Neuronal stem cell (in vitro differentiated cells): ENCODE measurements at regions not wholly inside any gene's neighbourhood (a gene's known extent, or its start where the extent isn't known, plus 50 kb on each side); places are given as distances from the start of the nearest gene placed in this dataset.

Experiments
- DNase-seq: peaks from one replicate; pipeline ENCODE4 v3.0.0-alpha.2; 2013; ENCODE audit warnings: low spot score
- H2AFZ ChIP-seq: one replicate; pipeline ENCODE4 v1.6.1; 2013; ENCODE audit warnings: mild to moderate bottlenecking, low read length, inconsistent platforms
- H2AK5ac ChIP-seq: 2 replicates; pipeline ENCODE4 v1.6.1; 2013; ENCODE audit warnings: low read depth, mild to moderate bottlenecking, inconsistent platforms, low read length, moderate library complexity, mixed read lengths
- H2BK120ac ChIP-seq: 2 replicates; pipeline ENCODE4 v1.6.1; 2013; ENCODE audit warnings: low read depth, mild to moderate bottlenecking, inconsistent platforms, low read length, moderate library complexity, mixed read lengths
- H2BK12ac ChIP-seq: one replicate; pipeline ENCODE4 v1.6.1; 2013; ENCODE audit warnings: low read length, inconsistent platforms
- H2BK15ac ChIP-seq: 2 replicates; pipeline ENCODE4 v1.6.1; 2013; ENCODE audit warnings: mild to moderate bottlenecking, low read length, inconsistent platforms, mixed read lengths
- H2BK5ac ChIP-seq: one replicate; pipeline ENCODE4 v1.6.1; 2013; ENCODE audit warnings: inconsistent platforms, mild to moderate bottlenecking, low read length, moderate library complexity
- H3K14ac ChIP-seq: one replicate; pipeline ENCODE4 v1.6.1; 2013; ENCODE audit warnings: low read length, inconsistent platforms
- H3K18ac ChIP-seq: 2 replicates; pipeline ENCODE4 v1.6.1; 2013; ENCODE audit warnings: low read length, inconsistent platforms
- H3K23ac ChIP-seq: 2 replicates; pipeline ENCODE4 v1.6.1; 2013; ENCODE audit warnings: low read depth, mild to moderate bottlenecking, mixed read lengths, low read length, inconsistent platforms; ENCODE audit not compliant: poor library complexity
- H3K27ac ChIP-seq: replicated peaks from 3 replicates; pipeline ENCODE4 v1.5.1; 2013; ENCODE audit warnings: low read length, inconsistent platforms
- H3K27me3 ChIP-seq, 3 experiments: 2 replicates each; pipeline ENCODE4 v1.6.1; 2013; ENCODE audit warnings: low read length in 3 of 3, mild to moderate bottlenecking in 2 of 3, inconsistent platforms in 1 of 3, low read depth in 1 of 3, mixed read lengths in 1 of 3, moderate library complexity in 1 of 3; ENCODE audit not compliant: control insufficient read depth in 3 of 3, insufficient read depth in 3 of 3
- H3K36me3 ChIP-seq, 2 donors: replicated peaks in 1 of 2; 2 replicates each; pipeline ENCODE4 v1.6.1; 2013; ENCODE audit warnings: low read length in 2 of 2; ENCODE audit not compliant: control insufficient read depth in 2 of 2, insufficient read depth in 2 of 2
- H3K4ac ChIP-seq: 2 replicates; pipeline ENCODE4 v1.6.1; 2013; ENCODE audit warnings: inconsistent platforms, mild to moderate bottlenecking, low read length, moderate library complexity
- H3K4me1 ChIP-seq, 2 donors: 1 replicate in 1 of 2; 2 replicates in 1 of 2; pipeline ENCODE4 v1.6.1; 2013; ENCODE audit warnings: low read length in 2 of 2, low read depth in 1 of 2; ENCODE audit not compliant: control insufficient read depth in 2 of 2, insufficient read depth in 1 of 2
- H3K4me2 ChIP-seq: one replicate; pipeline ENCODE4 v1.6.1; 2013; ENCODE audit warnings: mild to moderate bottlenecking, low read length, inconsistent platforms; ENCODE audit not compliant: insufficient read depth, poor library complexity, severe bottlenecking
- H3K4me3 ChIP-seq, 2 donors: 2 replicates each; pipeline ENCODE4 v1.5.1; 2013; ENCODE audit warnings: low read length in 2 of 2, mild to moderate bottlenecking in 2 of 2, inconsistent platforms in 1 of 2, moderate library complexity in 1 of 2
- H3K79me1 ChIP-seq: one replicate; pipeline ENCODE4 v1.6.1; 2013; ENCODE audit warnings: low read depth, mild to moderate bottlenecking, inconsistent platforms, low read length, moderate library complexity
- H3K9ac ChIP-seq: one replicate; pipeline ENCODE4 v1.6.1; 2013; ENCODE audit warnings: mild to moderate bottlenecking, low read depth, low read length, inconsistent platforms; ENCODE audit not compliant: poor library complexity
- H3K9me3 ChIP-seq, 2 donors: replicated peaks in 1 of 2; 2 replicates each; pipeline versions ENCODE3 to v1.6.1; 2013; ENCODE audit warnings: low read length in 2 of 2, mild to moderate bottlenecking in 2 of 2, inconsistent platforms in 1 of 2, low read depth in 1 of 2, mixed read lengths in 1 of 2, moderate library complexity in 1 of 2; ENCODE audit not compliant: control insufficient read depth in 2 of 2, insufficient read depth in 1 of 2
- H4K8ac ChIP-seq: one replicate; pipeline ENCODE4 v1.6.1; 2013; ENCODE audit warnings: low read depth, mild to moderate bottlenecking, inconsistent platforms, low read length, moderate library complexity
- H4K91ac ChIP-seq: one replicate; pipeline ENCODE4 v1.6.1; 2013; ENCODE audit warnings: low read length, low read depth, mild to moderate bottlenecking, inconsistent platforms; ENCODE audit not compliant: poor library complexity
- WGBS, 2 donors: extraction: QIAGEN DNeasy Blood & Tissue Kit; methylation state at CpG; one replicate each; pipeline ENCODE4 v1.1.7; 2013; ENCODE audit warnings: missing lambda C conversion rate in 2 of 2, mixed read lengths in 1 of 2; ENCODE audit not compliant: insufficient read length in 2 of 2, insufficient replicate concordance in 1 of 2; ENCODE audit errors: extremely low coverage in 2 of 2; 5-methylcytosine and 5-hydroxymethylcytosine counted together

GRCh38 chr20:48448666-48449600, 378.9 kb downstream of the PREX1 start:
- no peaks in the 10 kb centered on the region for H3K79me1 ChIP-seq
- H3K18ac ChIP-seq: peak overlapping the region; percentile 73
- DNase-seq: no peak
- no peak overlapping the region for H2BK12ac ChIP-seq
- WGBS, 2 donors: no CpG with 5 or more reads among the region's 10 CpGs
- no peak overlapping the region for H4K91ac ChIP-seq
- no peaks in the 10 kb centered on the region for H3K36me3 ChIP-seq
- H3K4me1 ChIP-seq: no peaks in the 10 kb centered on the region
- no peak overlapping the region for H4K8ac ChIP-seq
- H3K4me3 ChIP-seq: no peak overlapping the region
- H3K14ac ChIP-seq: no peak overlapping the region
- H3K23ac ChIP-seq: no peak overlapping the region
- no peak overlapping the region for H2AFZ ChIP-seq
- peaks cover 0 to 1% of the 10 kb centered on the region in 2 donors for H3K9me3 ChIP-seq
- H3K9ac ChIP-seq: no peak overlapping the region
- H2BK5ac ChIP-seq: no peak overlapping the region
- H2AK5ac ChIP-seq: no peak overlapping the region
- H2BK15ac ChIP-seq: no peak overlapping the region
- H3K4ac ChIP-seq: no peak overlapping the region
- no peak overlapping the region for H3K4me2 ChIP-seq
- H3K27me3 ChIP-seq: peaks cover 0 to 3% (median 0%) of the 10 kb centered on the region in 3 experiments
- H2BK120ac ChIP-seq: no peak overlapping the region
- H3K27ac ChIP-seq: no peak overlapping the region

- H3K27ac ChIP-seq: no peak overlapping the region
- WGBS, 2 donors: no CpG with 5 or more reads among the region's 4 CpGs
- no peak overlapping the region for H3K18ac ChIP-seq
- no peak overlapping the region for H3K4me3 ChIP-seq
- no peak overlapping the region for H2BK5ac ChIP-seq
- H2AK5ac ChIP-seq: no peak overlapping the region
- H2BK12ac ChIP-seq: no peak overlapping the region
- H3K9me3 ChIP-seq: peaks cover 0 to 1% of the 10 kb centered on the region in 2 donors
- H2BK120ac ChIP-seq: no peak overlapping the region
- DNase-seq: no peak
- H4K8ac ChIP-seq: no peak overlapping the region
- no peak overlapping the region for H3K14ac ChIP-seq
- H3K4ac ChIP-seq: no peak overlapping the region
- H3K23ac ChIP-seq: no peak overlapping the region
- no peaks in the 10 kb centered on the region for H3K36me3 ChIP-seq
- H3K4me1 ChIP-seq: no peaks in the 10 kb centered on the region
- no peak overlapping the region for H2AFZ ChIP-seq
- no peak overlapping the region for H3K4me2 ChIP-seq
- H3K9ac ChIP-seq: no peak overlapping the region
- no peak overlapping the region for H2BK15ac ChIP-seq
- no peaks in the 10 kb centered on the region for H3K79me1 ChIP-seq
- H4K91ac ChIP-seq: no peak overlapping the region
- H3K27me3 ChIP-seq: no peaks in the 10 kb centered on the region
These were observed 380.3 kb downstream of the PREX1 start for GRCh38 chr20:48447456-48447855.

GRCh38 chr20:48445827-48446226, 382.0 kb downstream of the PREX1 start:
- Histone ChIP-seq H3K27me3 (no peaks in the 10 kb centered on the region), H3K36me3 (no peaks in the 10 kb centered on the region), H4K8ac (no peak overlapping the region), H3K4me2 (no peak overlapping the region), H3K9me3 (no peaks in the 10 kb centered on the region), H3K4me1 (no peaks in the 10 kb centered on the region), H3K14ac (no peak overlapping the region), H2BK15ac (no peak overlapping the region), H3K27ac (no peak overlapping the region), H2BK120ac (no peak overlapping the region), H2BK12ac (no peak overlapping the region), H2AK5ac (no peak overlapping the region), H3K18ac (no peak overlapping the region), H4K91ac (no peak overlapping the region), H3K9ac (no peak overlapping the region), H2AFZ (no peak overlapping the region), H3K79me1 (no peaks in the 10 kb centered on the region), H3K4ac (no peak overlapping the region), H2BK5ac (no peak overlapping the region), H3K23ac (no peak overlapping the region), H3K4me3 (no peak overlapping the region)
- no CpG with 5 or more reads among the region's 6 CpGs for WGBS, 2 donors
- no peak for DNase-seq

GRCh38 chr20:48444249-48444648, 383.6 kb downstream of the PREX1 start:
- Histone ChIP-seq H2BK120ac (no peak overlapping the region), H2BK15ac (no peak overlapping the region), H3K27ac (no peak overlapping the region), H2AK5ac (no peak overlapping the region), H4K91ac (no peak overlapping the region), H2BK12ac (no peak overlapping the region), H2AFZ (no peak overlapping the region), H4K8ac (no peak overlapping the region), H3K9me3 (peaks cover 0 to 1% of the 10 kb centered on the region in 2 donors), H3K18ac (no peak overlapping the region), H3K4me3 (no peak overlapping the region), H3K23ac (no peak overlapping the region), H3K4ac (no peak overlapping the region), H3K27me3 (peaks cover 0 to under 1% (median 0%) of the 10 kb centered on the region in 3 experiments), H3K79me1 (no peaks in the 10 kb centered on the region), H3K4me2 (no peak overlapping the region), H3K4me1 (no peaks in the 10 kb centered on the region), H3K9ac (no peak overlapping the region), H2BK5ac (no peak overlapping the region), H3K36me3 (no peaks in the 10 kb centered on the region), H3K14ac (no peak overlapping the region)
- no peak for DNase-seq
